HG03442 (cell line): ENCODE measurements at regions not wholly inside any gene's neighbourhood (a gene's known extent, or its start where the extent isn't known, plus 50 kb on each side); places are given as distances from the start of the nearest gene placed in this dataset.
"Not testable (repeated sequence)": the region's sequence is repeated elsewhere in the genome, so short reads cannot be mapped to it uniquely, and the experiment has no call there.

Experiments used
- ATAC-seq: cut with Tn5 transposase; IDR thresholded peaks from one replicate; pipeline ENCODE4 v1.9.1; 2021; ENCODE audit warnings: mild to moderate bottlenecking, moderate library complexity; ENCODE audit not compliant: unreplicated experiment

- no peak for ATAC-seq
Observed at GRCh38 chr4:184962125-184962638, 56.1 kb upstream of the HELT start.

GRCh38 chr4:184965230-184966050 lies 52.9 kb upstream of the HELT start:
- ATAC-seq, result not testable (repeated sequence)

GRCh38 chr4:184966051-184966691 lies 52.1 kb upstream of the HELT start:
- not testable (repeated sequence) for ATAC-seq

- ATAC-seq, result not testable (repeated sequence)
Observed at GRCh38 chr4:184967699-184968098, 50.6 kb upstream of the HELT start.

- no peak for ATAC-seq
Observed at GRCh38 chr4:184968366-184968765, 49.9 kb upstream of the HELT start.
